WTC11 (cell line): ENCODE measurements at regions not wholly inside any gene's neighbourhood (a gene's known extent, or its start where the extent isn't known, plus 50 kb on each side); places are given as distances from the start of the nearest gene placed in this dataset.

Experiments used
- CREB1 ChIP-seq: sonication (generic); formaldehyde crosslinking; IDR thresholded peaks from 2 replicates; pipeline ENCODE4 v1.8.0; 2023; ENCODE audit warnings: mild to moderate bottlenecking, missing genetic modification reagents
- CTCF ChIP-seq: fragments of 200-600 bp; IDR thresholded peaks from 2 replicates; pipeline ENCODE4 v1.8.0; 2022; ENCODE audit warnings: antibody characterized with exemption
- E2F1 ChIP-seq: sonication (generic); formaldehyde crosslinking; IDR thresholded peaks from 2 replicates; pipeline ENCODE4 v1.8.0; 2022; ENCODE audit warnings: mild to moderate bottlenecking, missing genetic modification reagents
- ESRRA ChIP-seq: sonication (generic); formaldehyde crosslinking; IDR thresholded peaks from 2 replicates; pipeline ENCODE4 v1.8.1; 2022; ENCODE audit warnings: mild to moderate bottlenecking, missing genetic modification reagents, borderline replicate concordance
- NFATC4 ChIP-seq: fragments of 250-450 bp; sonication (Bioruptor Pico); IDR thresholded peaks from 2 replicates; pipeline ENCODE4 v1.9.0; 2021; ENCODE audit warnings: mild to moderate bottlenecking
- SP1 ChIP-seq: sonication (generic); formaldehyde crosslinking; conservative IDR thresholded peaks from 2 replicates; pipeline ENCODE4 v1.8.1; 2022; ENCODE audit warnings: missing genetic modification reagents
- TEAD1 ChIP-seq: sonication (generic); formaldehyde crosslinking; IDR thresholded peaks from 2 replicates; pipeline ENCODE4 v1.8.0; 2022; ENCODE audit warnings: mild to moderate bottlenecking, missing genetic modification reagents
- ZBTB21 ChIP-seq: sonication (generic); formaldehyde crosslinking; IDR thresholded peaks from 2 replicates; pipeline ENCODE4 v1.8.1; 2023; ENCODE audit warnings: mild to moderate bottlenecking, missing genetic modification reagents, borderline replicate concordance
- ZNF121 ChIP-seq: sonication (generic); formaldehyde crosslinking; IDR thresholded peaks from 2 replicates; pipeline ENCODE4 v1.8.0; 2023; ENCODE audit warnings: missing genetic modification reagents
- ZNF317 ChIP-seq: sonication (generic); formaldehyde crosslinking; IDR thresholded peaks from 2 replicates; pipeline ENCODE4 v1.8.1; 2023; ENCODE audit warnings: low read depth, mild to moderate bottlenecking, moderate library complexity, missing genetic modification reagents, borderline replicate concordance
- ZNF423 ChIP-seq: fragments of 250-450 bp; sonication (Bioruptor Pico); IDR thresholded peaks from 2 replicates; pipeline ENCODE4 v2.1.2; 2022; ENCODE audit warnings: mild to moderate bottlenecking, moderate library complexity
- TF ChIP-seq, protein P1 (sequence below): sonication (generic); formaldehyde crosslinking; IDR thresholded peaks from 2 replicates; pipeline ENCODE4 v1.8.0; 2022; ENCODE audit warnings: mild to moderate bottlenecking, missing genetic modification reagents

DNA sequence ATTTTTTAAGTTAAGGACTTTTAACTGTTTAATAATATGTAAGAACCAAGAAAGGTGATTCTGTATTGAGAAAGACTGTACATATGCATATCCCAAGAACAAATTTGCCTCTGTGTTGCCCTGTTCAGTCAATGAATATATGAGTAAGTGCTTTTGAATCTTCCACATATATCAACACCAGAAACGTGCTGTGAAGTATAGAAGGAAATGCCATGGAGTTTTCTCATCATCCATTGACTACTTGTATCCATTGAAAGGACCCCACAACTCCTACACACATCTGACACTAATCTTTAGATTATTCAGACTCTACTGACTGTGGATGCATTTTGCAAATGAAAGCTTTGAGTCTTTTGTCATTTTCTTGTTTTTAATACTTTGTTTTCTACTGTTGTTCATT lies 366.9 kb downstream of the S1PR1 start:
- TF ChIP-seq ZBTB21 (CRISPR knock-in tag), result no peak
- no peak for TF ChIP-seq TEAD1 (CRISPR knock-in tag)
- TF ChIP-seq CTCF, result no peak
- no peak for TF ChIP-seq CREB1 (CRISPR knock-in tag)
- no peak for TF ChIP-seq ZNF423 (CRISPR knock-in tag)
- no peak for TF ChIP-seq NFATC4 (CRISPR knock-in tag)
- no peak for TF ChIP-seq E2F1 (CRISPR knock-in tag)
- TF ChIP-seq ESRRA (CRISPR knock-in tag), result no peak
- no peak for TF ChIP-seq ZNF121
- TF ChIP-seq SP1 (CRISPR knock-in tag), result no peak
- TF ChIP-seq, protein P1, sequence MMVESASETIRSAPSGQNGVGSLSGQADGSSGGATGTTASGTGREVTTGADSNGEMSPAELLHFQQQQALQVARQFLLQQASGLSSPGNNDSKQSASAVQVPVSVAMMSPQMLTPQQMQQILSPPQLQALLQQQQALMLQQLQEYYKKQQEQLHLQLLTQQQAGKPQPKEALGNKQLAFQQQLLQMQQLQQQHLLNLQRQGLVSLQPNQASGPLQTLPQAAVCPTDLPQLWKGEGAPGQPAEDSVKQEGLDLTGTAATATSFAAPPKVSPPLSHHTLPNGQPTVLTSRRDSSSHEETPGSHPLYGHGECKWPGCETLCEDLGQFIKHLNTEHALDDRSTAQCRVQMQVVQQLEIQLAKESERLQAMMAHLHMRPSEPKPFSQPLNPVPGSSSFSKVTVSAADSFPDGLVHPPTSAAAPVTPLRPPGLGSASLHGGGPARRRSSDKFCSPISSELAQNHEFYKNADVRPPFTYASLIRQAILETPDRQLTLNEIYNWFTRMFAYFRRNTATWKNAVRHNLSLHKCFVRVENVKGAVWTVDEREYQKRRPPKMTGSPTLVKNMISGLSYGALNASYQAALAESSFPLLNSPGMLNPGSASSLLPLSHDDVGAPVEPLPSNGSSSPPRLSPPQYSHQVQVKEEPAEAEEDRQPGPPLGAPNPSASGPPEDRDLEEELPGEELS (CRISPR knock-in tag), result no peak
- no peak for TF ChIP-seq ZNF317 (CRISPR knock-in tag)
